B cell (primary cell): ENCODE measurements at regions not wholly inside any gene's neighbourhood (a gene's known extent, or its start where the extent isn't known, plus 50 kb on each side); places are given as distances from the start of the nearest gene placed in this dataset.

ENCODE experiments used
- ATAC-seq: fragments of 200-7000 bp; cut with Tn5 transposase; one replicate; pipeline ENCODE4 v1.10.0; 2021; ENCODE audit warnings: low read depth, mild to moderate bottlenecking, moderate number of reproducible peaks, moderate library complexity
- CTCF ChIA-PET: fragments of 350-600 bp; sonication (Branson Sonifier 250); formaldehyde crosslinking; loops from one replicate; lab custom pipeline; 2021; ENCODE audit warnings: antibody characterized with exemption, inconsistent platforms; lab: Charles Lee
- POLR2A ChIA-PET: fragments of 350-600 bp; sonication (Branson Sonifier 250); formaldehyde crosslinking; loops from one replicate; lab custom pipeline; 2021; ENCODE audit warnings: antibody characterized with exemption; lab: Charles Lee
- DNase-seq: peaks from one replicate; pipeline ENCODE4 v3.0.0; 2013
- H2AFZ ChIP-seq: 2 replicates; pipeline ENCODE4 v1.6.1; 2012; ENCODE audit warnings: mild to moderate bottlenecking, low read depth, low read length; ENCODE audit not compliant: insufficient read depth, poor library complexity, severe bottlenecking
- H3K27ac ChIP-seq, 2 donors: 1 replicate in 1 of 2; 2 replicates in 1 of 2; pipeline ENCODE4 v1.5.1; 2012 to 2013; ENCODE audit warnings: low read length in 2 of 2, mild to moderate bottlenecking in 2 of 2, moderate library complexity in 1 of 2
- H3K27me3 ChIP-seq, 4 experiments: fragments of 200-600 bp in 1 of 4; sonication (generic) in 1 of 4; replicated peaks in 1 of 4; 1 replicate in 2 of 4; 2 replicates in 2 of 4; pipeline versions ENCODE4 v1.6.1 to v1.7.0; 2013 to 2016; ENCODE audit warnings: low read length in 3 of 4, mild to moderate bottlenecking in 2 of 4, mixed read lengths in 1 of 4, moderate library complexity in 1 of 4; ENCODE audit not compliant: insufficient read depth in 4 of 4, control insufficient read depth in 3 of 4; ENCODE audit errors: control extremely low read depth in 1 of 4
- H3K36me3 ChIP-seq, 2 experiments: replicated peaks in 1 of 2; 1 replicate in 1 of 2; 2 replicates in 1 of 2; pipeline versions ENCODE4 v1.6.1 to v1.7.1; 2013; ENCODE audit warnings: low read length in 1 of 2; ENCODE audit not compliant: insufficient read depth in 2 of 2, control insufficient read depth in 1 of 2; ENCODE audit errors: control extremely low read depth in 1 of 2, extremely low read depth in 1 of 2
- H3K4me1 ChIP-seq, 2 donors: fragments of 200-600 bp in 1 of 2; sonication (generic) in 1 of 2; 1 replicate in 1 of 2; 2 replicates in 1 of 2; pipeline versions ENCODE4 v1.5.1 to v1.6.1; 2013 to 2017; ENCODE audit warnings: low read length in 2 of 2; ENCODE audit not compliant: control insufficient read depth in 2 of 2, insufficient read depth in 2 of 2
- H3K4me2 ChIP-seq: replicated peaks from 2 replicates; pipeline ENCODE3; 2012; ENCODE audit warnings: mild to moderate bottlenecking, low read depth, low read length; ENCODE audit not compliant: poor library complexity, severe bottlenecking
- H3K4me3 ChIP-seq, 5 experiments: fragments of 200-600 bp in 1 of 5; sonication (generic) in 1 of 5; 1 replicate in 3 of 5; 2 replicates in 2 of 5; pipeline versions ENCODE4 v1.5.1 to v1.7.0; 2011 to 2016; ENCODE audit warnings: low read length in 4 of 5, mild to moderate bottlenecking in 4 of 5, low read depth in 2 of 5, control low read depth in 1 of 5, moderate library complexity in 1 of 5; ENCODE audit not compliant: insufficient read depth in 1 of 5; ENCODE audit errors: control extremely low read depth in 1 of 5, extremely low read depth in 1 of 5
- H3K79me2 ChIP-seq: fragments of 200-600 bp; sonication (generic); one replicate; pipeline ENCODE4 v1.6.0; 2016; ENCODE audit warnings: low read length; ENCODE audit not compliant: control insufficient read depth, insufficient read depth
- H3K9ac ChIP-seq: fragments of 200-600 bp; sonication (generic); 2 replicates; pipeline ENCODE4 v1.6.1; 2017; ENCODE audit warnings: mild to moderate bottlenecking, low read length, moderate library complexity
- H3K9me3 ChIP-seq, 3 donors: one replicate each; pipeline versions ENCODE4 v1.6.1 to v1.7.1; 2013; ENCODE audit warnings: low read length in 2 of 3; ENCODE audit not compliant: control insufficient read depth in 2 of 3, insufficient read depth in 1 of 3; ENCODE audit errors: control extremely low read depth in 1 of 3
- H4K20me1 ChIP-seq: 2 replicates; pipeline ENCODE4 v1.6.0; 2012; ENCODE audit warnings: mild to moderate bottlenecking, low read length; ENCODE audit not compliant: insufficient read depth, control insufficient read depth, poor library complexity, severe bottlenecking
- H3K27ac Mint-ChIP-seq: one replicate; pipeline ENCODE4 v1.8.0; 2021; ENCODE audit warnings: mixed read lengths
- H3K27me3 Mint-ChIP-seq: one replicate; pipeline ENCODE4 v1.8.0; 2021; ENCODE audit warnings: mixed read lengths
- H3K4me1 Mint-ChIP-seq: one replicate; pipeline ENCODE4 v1.8.0; 2021; ENCODE audit warnings: mixed read lengths
- H3K4me3 Mint-ChIP-seq: one replicate; pipeline ENCODE4 v1.8.0; 2021; ENCODE audit warnings: mixed read lengths
- H3K9me3 Mint-ChIP-seq: one replicate; pipeline ENCODE4 v1.8.0; 2022; ENCODE audit warnings: mixed read lengths; ENCODE audit not compliant: insufficient read depth
- EZH2 ChIP-seq: IDR thresholded peaks from 2 replicates; pipeline ENCODE4 v1.6.1; 2012; ENCODE audit warnings: borderline replicate concordance, low read depth, mild to moderate bottlenecking, moderate library complexity, low read length; ENCODE audit not compliant: insufficient read depth, poor library complexity, severe bottlenecking
- WGBS: methylation state at CpG from one replicate; pipeline ENCODE4 v1.1.5; 2013; ENCODE audit warnings: missing lambda C conversion rate; ENCODE audit not compliant: insufficient coverage; 5-methylcytosine and 5-hydroxymethylcytosine counted together
- intact Hi-C: fragments of 100-400 bp; cut with micrococcal nuclease; formaldehyde crosslinking; loops from one replicate; pipeline ENCODE4 v1.10.0; 2022
- TF ChIP-seq, protein P1 (sequence below): fragments of 200-600 bp; IDR thresholded peaks from one replicate; pipeline ENCODE4 v1.8.0; 2022; ENCODE audit warnings: antibody characterized with exemption, mild to moderate bottlenecking

- H3K4me1 ChIP-seq = no peaks in the 10 kb centered on the region
- intact Hi-C loops = no loop called here
Measured at GRCh38 chr1:198888379-198888943, 249.6 kb downstream of the PTPRC start.

GRCh38 chr1:198889101-198889500 lies 250.3 kb downstream of the PTPRC start:
- no CpG with 5 or more reads among the region's 1 CpG for WGBS
- no peaks in the 10 kb centered on the region for H4K20me1 ChIP-seq
- H3K9me3 Mint-ChIP-seq = no peaks in the 10 kb centered on the region
- DNase-seq (no peak), ATAC-seq (no peak)
- no peaks in the 10 kb centered on the region for H3K9me3 ChIP-seq
- H3K27me3 ChIP-seq = no peaks in the 10 kb centered on the region
- no peak overlapping the region for H3K4me3 ChIP-seq
- no peak overlapping the region for H3K27ac Mint-ChIP-seq
- intact Hi-C loops = no loop called here
- H3K36me3 ChIP-seq = no peaks in the 10 kb centered on the region
- no peak overlapping the region for H3K9ac ChIP-seq
- no peaks in the 10 kb centered on the region for H3K4me1 ChIP-seq
- ChIA-PET POLR2A (no interaction called here), CTCF (no interaction called here)
- H3K4me2 ChIP-seq = no peak overlapping the region
- H3K27ac ChIP-seq = no peak overlapping the region
- peaks cover 3% of the 10 kb centered on the region for H3K79me2 ChIP-seq
- peaks cover 2% of the 10 kb centered on the region for H3K4me1 Mint-ChIP-seq
- TF ChIP-seq EZH2 = no peak
- TF ChIP-seq, protein P1, sequence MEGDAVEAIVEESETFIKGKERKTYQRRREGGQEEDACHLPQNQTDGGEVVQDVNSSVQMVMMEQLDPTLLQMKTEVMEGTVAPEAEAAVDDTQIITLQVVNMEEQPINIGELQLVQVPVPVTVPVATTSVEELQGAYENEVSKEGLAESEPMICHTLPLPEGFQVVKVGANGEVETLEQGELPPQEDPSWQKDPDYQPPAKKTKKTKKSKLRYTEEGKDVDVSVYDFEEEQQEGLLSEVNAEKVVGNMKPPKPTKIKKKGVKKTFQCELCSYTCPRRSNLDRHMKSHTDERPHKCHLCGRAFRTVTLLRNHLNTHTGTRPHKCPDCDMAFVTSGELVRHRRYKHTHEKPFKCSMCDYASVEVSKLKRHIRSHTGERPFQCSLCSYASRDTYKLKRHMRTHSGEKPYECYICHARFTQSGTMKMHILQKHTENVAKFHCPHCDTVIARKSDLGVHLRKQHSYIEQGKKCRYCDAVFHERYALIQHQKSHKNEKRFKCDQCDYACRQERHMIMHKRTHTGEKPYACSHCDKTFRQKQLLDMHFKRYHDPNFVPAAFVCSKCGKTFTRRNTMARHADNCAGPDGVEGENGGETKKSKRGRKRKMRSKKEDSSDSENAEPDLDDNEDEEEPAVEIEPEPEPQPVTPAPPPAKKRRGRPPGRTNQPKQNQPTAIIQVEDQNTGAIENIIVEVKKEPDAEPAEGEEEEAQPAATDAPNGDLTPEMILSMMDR = no peak
- no peak overlapping the region for H3K4me3 Mint-ChIP-seq
- H2AFZ ChIP-seq = no peak overlapping the region
- H3K27me3 Mint-ChIP-seq = no peaks in the 10 kb centered on the region

More at GRCh38 chr1:198888379-198888943, 249.6 kb downstream of the PTPRC start:
- ChIA-PET CTCF (no interaction called here), POLR2A (no interaction called here)
- Histone ChIP-seq H4K20me1 (no peaks in the 10 kb centered on the region), H3K4me3 (no peak overlapping the region), H3K36me3 (no peaks in the 10 kb centered on the region), H3K9ac (no peak overlapping the region), H3K27ac (no peak overlapping the region), H2AFZ (no peak overlapping the region), H3K27me3 (no peaks in the 10 kb centered on the region), H3K4me2 (no peak overlapping the region), H3K9me3 (no peaks in the 10 kb centered on the region), H3K79me2 (peaks cover 3% of the 10 kb centered on the region)
- peaks cover 2% of the 10 kb centered on the region for H3K4me1 Mint-ChIP-seq
- ATAC-seq (no peak), DNase-seq (no peak)
- H3K9me3 Mint-ChIP-seq = no peaks in the 10 kb centered on the region
- H3K4me3 Mint-ChIP-seq = no peak overlapping the region
- no peak for TF ChIP-seq EZH2
- TF ChIP-seq, protein P1 = no peak
- WGBS = 100% methylated on average over 1 of the region's 3 CpGs
- H3K27ac Mint-ChIP-seq = no peak overlapping the region
- H3K27me3 Mint-ChIP-seq = no peaks in the 10 kb centered on the region
